CD4-positive, alpha-beta T cell treated with Interleukin-4 for 4 hours (primary cell): ENCODE measurements at regions not wholly inside any gene's neighbourhood (a gene's known extent, or its start where the extent isn't known, plus 50 kb on each side); places are given as distances from the start of the nearest gene placed in this dataset.

Experiments
- DNase-seq: peaks from one replicate; pipeline ENCODE4 v3.0.0-alpha.2; 2020

DNA sequence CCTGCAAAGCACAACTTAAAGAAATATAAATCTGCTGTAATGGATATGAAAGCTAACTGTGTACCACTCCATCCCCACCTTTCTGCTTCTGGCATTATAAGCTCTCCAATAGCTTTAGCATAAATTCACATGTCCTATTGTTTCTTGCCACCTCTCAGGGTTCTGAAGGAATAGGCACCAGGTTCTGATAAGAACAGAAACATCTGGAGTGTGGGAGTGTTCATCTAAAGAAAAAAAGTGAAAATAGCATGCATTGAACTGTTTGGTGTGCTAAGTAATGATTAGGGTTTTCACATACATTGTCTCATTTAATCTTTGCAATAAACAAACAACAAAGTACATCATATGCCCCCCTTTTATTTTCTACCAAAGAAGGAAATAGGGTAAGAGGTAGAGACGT, 72.3 kb downstream of the FAM76B start:
- no peak for DNase-seq

- no peak for DNase-seq
Observed at GRCh38 chr11:95716266-95716665, 73.3 kb downstream of the FAM76B start.

DNA sequence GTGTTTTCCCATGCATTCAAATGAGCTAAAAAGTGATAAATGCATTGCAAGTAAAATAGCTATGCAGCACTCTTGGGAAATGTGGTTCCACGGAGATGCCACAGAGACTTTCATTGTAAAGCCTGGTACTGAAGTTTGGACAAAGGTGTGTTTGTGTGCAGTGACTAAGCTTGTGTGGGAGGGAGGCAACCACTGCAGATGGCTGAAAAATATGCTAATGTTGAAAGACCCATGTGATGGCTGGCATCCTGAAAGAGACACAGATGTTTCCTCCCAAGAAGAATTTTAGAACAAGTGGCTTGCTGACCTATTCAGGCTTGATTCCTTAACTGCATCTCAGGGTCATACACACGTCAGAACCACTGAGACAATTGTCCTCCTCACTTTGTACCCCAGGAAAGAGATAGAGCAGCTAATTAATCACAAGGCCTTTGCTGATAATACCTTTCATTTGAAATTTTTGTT, 73.8 kb downstream of the FAM76B start:
- DNase-seq: peak; percentile 66

DNA sequence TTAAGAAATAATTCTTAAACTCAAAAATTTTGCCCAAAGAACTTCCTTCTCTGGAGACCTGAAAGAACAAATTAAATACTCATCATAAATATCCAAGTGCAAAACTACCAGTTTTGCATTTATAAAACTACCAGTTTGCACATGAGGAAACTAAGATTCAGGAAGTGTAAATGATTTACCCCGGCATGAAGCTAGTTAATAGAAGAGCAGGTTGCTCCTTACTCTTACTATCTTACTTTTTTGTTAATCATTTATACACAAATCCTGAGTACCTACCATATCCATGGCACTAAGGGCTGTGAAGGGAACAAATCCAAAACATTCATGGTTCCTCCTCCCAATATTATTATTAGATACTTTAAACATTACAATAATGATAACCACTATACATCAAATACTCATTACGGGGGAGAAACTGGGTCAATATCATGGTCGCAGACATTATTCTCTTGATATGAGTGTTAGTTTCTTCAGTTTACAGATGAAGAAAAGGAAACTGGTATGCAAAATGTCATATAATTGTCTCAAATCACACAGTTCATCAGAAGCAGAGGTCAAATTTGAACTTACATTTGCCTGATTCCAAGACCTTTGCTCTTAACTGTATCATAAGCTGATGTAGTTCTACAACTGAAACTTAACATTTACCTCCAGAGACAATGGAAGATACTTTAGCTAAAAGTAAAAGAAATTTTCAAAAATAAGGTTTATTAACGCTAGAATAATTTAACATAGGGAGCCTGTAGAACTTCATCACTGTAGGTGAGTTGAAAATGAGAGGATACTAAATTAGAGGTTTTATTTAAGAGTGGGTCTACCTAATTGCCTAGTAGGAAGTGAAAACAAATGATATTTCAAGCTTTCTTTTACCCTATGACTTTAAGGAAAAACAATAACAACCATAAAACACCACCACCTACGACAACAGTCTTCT, 74.5 kb downstream of the FAM76B start:
- no peak for DNase-seq

DNA sequence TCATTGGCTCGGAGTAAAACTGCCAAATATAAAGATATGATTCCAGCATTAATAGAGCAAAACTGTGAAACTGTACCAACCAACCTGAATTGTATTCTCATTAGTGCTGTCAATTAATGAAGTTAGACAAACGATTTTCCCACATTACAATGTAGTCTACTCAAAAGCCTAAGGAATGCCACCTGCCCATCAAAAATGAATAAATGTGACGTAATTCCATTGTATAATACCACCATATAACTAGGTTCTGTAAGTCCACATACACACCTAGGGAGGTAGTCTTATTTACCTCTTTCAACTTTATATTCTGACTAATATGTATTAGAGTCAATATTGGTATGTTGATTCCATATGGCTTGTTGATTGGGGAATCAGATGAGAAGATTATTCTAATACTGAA, 76.2 kb downstream of the FAM76B start:
- no peak for DNase-seq

- no peak for DNase-seq
Observed at GRCh38 chr11:95711945-95712221, 77.7 kb downstream of the FAM76B start.

DNA sequence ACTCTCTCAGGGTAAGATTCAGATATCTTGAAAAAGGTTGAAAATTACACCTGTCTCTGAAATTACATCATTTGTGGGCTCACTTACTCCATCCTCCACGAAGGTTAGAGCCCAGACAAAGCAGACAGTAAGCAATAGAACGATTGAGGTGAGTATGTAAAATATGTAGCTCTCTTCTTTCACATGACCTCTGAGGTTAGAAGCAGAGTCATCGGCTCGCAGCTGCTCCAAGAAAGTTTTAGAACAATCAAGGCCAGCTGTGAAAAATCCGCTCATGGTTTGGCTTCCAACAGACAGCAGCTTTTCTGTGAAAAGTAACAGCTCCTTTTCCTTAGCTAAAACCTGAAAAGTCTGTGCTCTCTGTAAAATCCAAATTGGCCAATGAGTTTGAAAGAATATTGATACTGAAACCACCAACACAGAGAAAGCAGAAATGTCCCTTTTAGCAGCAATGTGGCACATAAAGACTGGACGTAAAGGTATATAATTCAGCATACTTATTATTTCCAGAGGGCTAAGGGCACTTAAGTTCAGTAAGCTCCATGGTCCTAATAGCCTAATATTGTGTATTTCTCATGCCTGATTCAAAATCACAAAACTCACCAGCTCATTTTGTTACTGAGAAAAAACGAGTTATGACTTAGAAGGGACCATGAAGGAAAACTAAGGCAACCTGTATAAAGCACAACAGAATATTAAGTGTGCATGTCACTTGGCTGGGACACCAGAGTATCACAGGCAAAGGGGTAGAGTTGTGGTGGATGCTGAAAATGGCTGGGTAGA, 78.2 kb downstream of the FAM76B start:
- no peak for DNase-seq

DNA sequence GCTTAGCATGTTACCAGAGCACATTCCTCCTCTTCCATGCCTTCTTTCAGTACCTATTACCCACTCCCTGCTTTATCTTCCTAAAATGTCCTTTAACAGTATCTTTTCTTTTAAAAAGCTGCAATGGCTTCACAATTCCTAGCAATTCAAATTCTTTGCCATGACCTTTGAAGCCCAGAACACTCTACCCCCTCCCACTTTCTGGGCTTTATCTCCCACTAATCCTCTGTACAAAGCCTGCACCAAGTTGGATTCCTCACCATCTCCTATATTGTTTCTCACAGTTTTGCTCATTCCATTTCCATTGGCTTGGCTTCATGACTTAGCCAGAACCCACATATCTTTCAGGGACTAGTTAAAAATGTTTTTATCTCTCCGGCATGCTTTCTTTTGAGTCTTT, 80.9 kb downstream of the FAM76B start:
- DNase-seq: no peak

DNA sequence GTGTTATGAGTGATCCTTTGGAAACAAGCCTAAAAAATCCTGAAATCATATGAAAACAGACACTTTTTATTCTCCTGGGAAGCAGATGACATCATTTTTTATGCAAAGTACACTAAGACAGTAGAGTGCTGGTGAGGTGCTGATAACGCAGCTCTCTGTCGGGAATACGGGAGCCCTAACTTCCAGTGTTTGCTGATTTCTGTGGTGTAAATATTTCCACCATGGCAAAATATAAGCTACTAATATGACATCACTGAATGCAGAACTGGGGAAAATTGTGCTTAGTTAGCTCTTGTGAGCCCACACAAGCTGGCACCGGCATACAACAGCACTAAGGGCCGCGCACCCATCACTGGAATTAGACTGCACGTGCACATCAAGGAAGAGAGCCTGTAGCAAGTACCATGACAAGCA, 82.6 kb downstream of the FAM76B start:
- no peak for DNase-seq

DNA sequence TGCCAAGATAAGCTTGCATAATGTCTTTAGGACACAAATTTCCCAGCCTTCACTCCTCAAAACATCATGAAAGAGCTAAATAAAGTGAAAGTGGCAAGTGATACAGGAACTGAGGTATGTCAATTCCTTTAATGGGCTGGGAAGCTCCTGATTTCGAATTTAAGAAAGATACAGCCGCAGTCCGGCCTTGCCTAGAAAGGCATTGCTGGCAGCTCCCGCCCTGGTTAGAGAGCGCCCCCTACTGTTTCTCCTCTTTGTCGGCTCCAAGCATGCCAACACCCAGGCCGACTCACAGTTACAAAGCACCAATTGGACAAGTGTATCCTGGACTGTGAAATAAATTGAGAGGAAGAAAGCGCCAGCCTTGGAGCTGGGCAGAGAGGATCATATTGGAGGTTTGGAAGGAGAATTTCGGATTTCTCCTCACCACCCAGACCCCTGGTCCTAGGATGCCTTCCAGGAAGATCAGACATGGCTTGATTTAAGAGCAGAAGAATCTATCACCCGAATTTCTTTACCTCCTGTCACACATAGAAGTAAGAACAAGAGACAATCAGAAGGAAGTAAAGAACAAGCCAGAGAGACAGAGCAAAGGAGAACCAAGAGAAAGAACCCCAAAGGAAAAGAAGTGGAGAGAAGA, 84.0 kb downstream of the FAM76B start:
- peak; percentile 90 for DNase-seq

DNA sequence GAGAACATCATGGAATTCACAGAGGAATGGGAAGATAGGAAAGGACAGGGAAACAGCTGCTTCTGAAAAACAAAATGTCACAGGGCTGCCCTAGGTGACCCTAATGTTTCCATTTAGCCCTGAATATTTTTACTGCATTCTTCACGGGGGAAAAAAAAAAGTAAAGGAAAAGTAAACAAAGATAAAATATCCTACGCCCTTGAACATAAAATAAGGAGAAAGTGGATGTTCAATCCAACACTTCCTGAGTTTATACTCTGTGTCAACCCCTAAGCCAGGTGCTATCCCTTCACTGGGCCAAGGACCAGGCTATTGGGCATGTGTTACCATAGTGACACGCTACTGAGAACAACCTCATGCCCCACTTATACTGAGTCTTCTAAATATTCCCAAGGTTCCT, 84.7 kb downstream of the FAM76B start:
- DNase-seq: no peak

GRCh38 chr11:95703049-95703448, 86.5 kb downstream of the FAM76B start:
- DNase-seq: peak; percentile 60

- peak; percentile 51 for DNase-seq
Observed at GRCh38 chr11:95702526-95702925, 87.1 kb downstream of the FAM76B start.

- DNase-seq: peak; percentile 51
Observed at GRCh38 chr11:95700471-95700817, 89.1 kb downstream of the FAM76B start.

GRCh38 chr11:95699631-95700470, 89.7 kb downstream of the FAM76B start:
- peak; percentile 71 for DNase-seq

GRCh38 chr11:95698676-95699557, 90.7 kb downstream of the FAM76B start:
- peak; percentile 33 for DNase-seq

DNA sequence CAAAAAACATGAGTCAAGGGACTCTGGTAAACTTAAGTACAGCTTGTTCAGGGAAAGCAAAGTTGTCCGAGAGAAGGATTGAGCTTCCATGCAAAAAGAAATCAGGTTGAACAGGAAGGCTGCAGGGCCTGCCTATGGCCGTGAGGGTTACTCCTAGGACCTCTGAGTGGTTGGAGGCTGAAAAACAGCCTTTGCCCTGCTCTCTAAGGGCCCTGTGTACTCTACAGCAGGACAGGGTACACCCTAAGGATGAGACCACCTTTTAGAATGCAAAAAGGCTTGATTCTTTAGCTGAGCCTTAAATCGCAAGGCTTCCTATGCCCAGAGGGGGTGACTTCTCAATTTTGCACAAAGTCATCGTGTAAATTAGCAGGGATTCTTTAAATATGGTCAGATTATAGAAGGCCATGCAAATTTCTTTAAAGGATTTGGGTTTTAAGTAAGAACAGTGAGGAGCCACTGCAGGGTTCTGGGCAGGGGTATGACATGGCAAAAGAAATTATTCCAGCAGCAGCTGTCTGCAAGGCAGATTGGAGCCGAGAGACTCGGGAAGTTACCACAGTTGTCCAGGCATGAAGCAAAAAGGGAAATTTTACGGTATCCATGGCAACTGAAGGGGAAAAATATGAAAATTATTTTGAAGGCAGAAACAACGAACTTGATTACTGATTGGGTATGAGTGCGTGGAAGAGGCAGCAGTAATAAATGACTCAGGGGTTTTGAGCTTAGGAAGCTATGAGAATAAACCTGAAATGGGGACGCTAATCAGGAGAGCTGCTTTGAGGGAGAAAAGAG, 91.8 kb downstream of the FAM76B start:
- DNase-seq: peak; percentile 27

DNA sequence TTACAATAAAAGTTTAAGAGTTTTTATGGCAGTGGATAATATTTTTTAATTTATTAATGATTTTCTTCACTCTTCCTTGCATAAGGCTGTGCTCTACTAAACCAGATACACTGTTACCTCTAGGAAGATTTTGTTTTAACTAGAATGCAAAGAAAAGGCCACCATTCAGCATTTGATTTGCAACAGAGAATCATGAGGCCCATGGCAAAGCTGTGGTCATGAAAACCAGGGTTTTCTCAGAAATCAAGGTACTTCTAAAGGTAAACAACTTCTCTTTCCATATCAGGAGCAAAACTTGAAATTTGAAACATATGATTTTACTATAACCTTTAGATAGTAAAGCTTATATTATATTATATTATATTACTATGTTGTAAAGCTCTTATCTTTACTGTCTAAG, 94.4 kb downstream of the FAM76B start:
- DNase-seq: no peak

DNA sequence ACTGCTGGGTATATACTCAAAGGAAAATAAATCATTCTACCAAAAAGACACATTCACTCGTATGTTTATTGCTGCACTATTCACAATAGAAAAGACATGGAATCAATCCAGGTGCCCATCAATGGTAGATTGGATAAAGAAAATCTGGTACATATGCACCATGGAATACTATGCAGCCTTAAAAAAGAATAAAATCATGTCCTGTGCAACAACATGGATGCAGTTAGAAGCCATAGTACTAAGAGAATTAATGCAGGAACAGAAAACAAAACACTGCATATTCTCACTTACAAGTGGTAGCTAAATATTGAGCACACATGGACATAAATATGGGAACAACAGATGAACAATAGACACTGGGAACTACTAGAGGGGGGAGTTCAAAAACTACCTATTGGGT, 96.3 kb downstream of the FAM76B start:
- no peak for DNase-seq

- no peak for DNase-seq
Observed at GRCh38 chr11:95692526-95693260, 96.9 kb downstream of the FAM76B start.
